GM23338 (cell line): ENCODE measurements at regions not wholly inside any gene's neighbourhood (a gene's known extent, or its start where the extent isn't known, plus 50 kb on each side); places are given as distances from the start of the nearest gene placed in this dataset.

Experiments
- ATAC-seq: fragments of 200-7000 bp; cut with Tn5 transposase; 3 replicates; pipeline ENCODE4 v1.9.1; 2020
- DNase-seq: peaks from one replicate; pipeline ENCODE4 v3.0.0-alpha.2; 2015; ENCODE audit warnings: low spot score
- H2AFZ ChIP-seq: fragments of 200-600 bp; sonication (generic); 2 replicates; pipeline ENCODE4 v1.8.0; 2016; ENCODE audit warnings: antibody characterized with exemption, mild to moderate bottlenecking, moderate library complexity
- H3F3A ChIP-seq: fragments of 200-600 bp; sonication (generic); replicated peaks from 2 replicates; pipeline ENCODE4 v1.8.0; 2017; ENCODE audit warnings: antibody characterized with exemption, mixed run types, low read depth
- H3K27ac ChIP-seq: fragments of 200-600 bp; sonication (generic); 2 replicates; pipeline ENCODE4 v1.6.1; 2016; ENCODE audit warnings: low read depth
- H3K27me3 ChIP-seq: fragments of 200-600 bp; sonication (generic); 2 replicates; pipeline ENCODE4 v1.8.0; 2016; ENCODE audit warnings: mild to moderate bottlenecking, mixed run types, moderate library complexity; ENCODE audit not compliant: insufficient read depth
- H3K36me3 ChIP-seq: fragments of 200-600 bp; sonication (generic); 2 replicates; pipeline ENCODE4 v1.8.0; 2016; ENCODE audit warnings: mild to moderate bottlenecking; ENCODE audit not compliant: insufficient read depth
- H3K4me1 ChIP-seq: fragments of 200-600 bp; sonication (generic); 2 replicates; pipeline ENCODE4 v1.8.0; 2016; ENCODE audit warnings: mild to moderate bottlenecking, moderate library complexity; ENCODE audit not compliant: insufficient read depth
- H3K4me2 ChIP-seq: fragments of 200-600 bp; sonication (generic); 2 replicates; pipeline ENCODE4 v1.7.1; 2017; ENCODE audit warnings: mixed run types
- H3K4me3 ChIP-seq: fragments of 200-600 bp; sonication (generic); 2 replicates; pipeline ENCODE4 v1.6.1; 2016; ENCODE audit warnings: mixed run types
- H3K79me2 ChIP-seq: fragments of 200-600 bp; sonication (generic); replicated peaks from 2 replicates; pipeline ENCODE4 v1.8.0; 2017; ENCODE audit warnings: mild to moderate bottlenecking; ENCODE audit not compliant: insufficient read depth
- H3K9me2 ChIP-seq: fragments of 200-600 bp; sonication (generic); 2 replicates; pipeline ENCODE4 v1.8.0; 2017; ENCODE audit not compliant: insufficient read depth
- H4K20me1 ChIP-seq: fragments of 200-600 bp; sonication (generic); replicated peaks from 2 replicates; pipeline ENCODE4 v1.8.0; 2017; ENCODE audit warnings: mild to moderate bottlenecking; ENCODE audit not compliant: insufficient read depth
- H3K27ac Mint-ChIP-seq: 2 replicates; pipeline ENCODE4 v1.8.0; 2020; ENCODE audit warnings: inconsistent platforms, mild to moderate bottlenecking, moderate library complexity, mixed read lengths
- H3K27me3 Mint-ChIP-seq: 3 replicates; pipeline ENCODE4 v1.8.0; 2022; ENCODE audit warnings: low read depth, mild to moderate bottlenecking, moderate library complexity, mixed read lengths, inconsistent platforms; ENCODE audit not compliant: insufficient read depth, poor library complexity
- H3K36me3 Mint-ChIP-seq: 3 replicates; pipeline ENCODE4 v1.8.0; 2021; ENCODE audit warnings: low read depth, mild to moderate bottlenecking, inconsistent platforms, moderate library complexity, mixed read lengths
- H3K4me1 Mint-ChIP-seq: 3 replicates; pipeline ENCODE4 v1.8.0; 2020; ENCODE audit warnings: mild to moderate bottlenecking, inconsistent platforms, mixed read lengths
- H3K4me3 Mint-ChIP-seq: 3 replicates; pipeline ENCODE4 v1.8.0; 2021; ENCODE audit warnings: moderate library complexity, mild to moderate bottlenecking, inconsistent platforms, mixed read lengths
- H3K9me3 Mint-ChIP-seq: 3 replicates; pipeline ENCODE4 v1.8.0; 2020; ENCODE audit warnings: moderate library complexity, mild to moderate bottlenecking, inconsistent platforms, mixed read lengths
- CREB1 ChIP-seq: fragments of 250-450 bp; sonication (Bioruptor Pico); IDR thresholded peaks from 2 replicates; pipeline ENCODE4 v1.5.0; 2020; ENCODE audit warnings: low read depth, mild to moderate bottlenecking, moderate library complexity
- CTCF ChIP-seq, 2 experiments: fragments of 200-600 bp in 1 of 2; sonication (generic) in 1 of 2; conservative IDR thresholded peaks; 2 replicates each; pipeline versions ENCODE4 v1.5.1 to v1.6.1; 2016 to 2017; ENCODE audit warnings: antibody characterized with exemption in 2 of 2, low read depth in 2 of 2, mild to moderate bottlenecking in 2 of 2, moderate library complexity in 1 of 2
- EZH2 ChIP-seq: fragments of 200-600 bp; sonication (generic); IDR thresholded peaks from one replicate; pipeline ENCODE4 v1.8.0; 2017; ENCODE audit warnings: antibody characterized with exemption, mild to moderate bottlenecking, low read depth; ENCODE audit not compliant: unreplicated experiment
- JUNB ChIP-seq: IDR thresholded peaks from one replicate; pipeline ENCODE4 v1.6.1; 2016; ENCODE audit warnings: antibody characterized with exemption; ENCODE audit not compliant: unreplicated experiment
- POLR2AphosphoS5 ChIP-seq: IDR thresholded peaks from 2 replicates; pipeline ENCODE4 v1.6.1; 2016; ENCODE audit warnings: antibody characterized with exemption, low read depth
- STAT1 ChIP-seq: IDR thresholded peaks from one replicate; pipeline ENCODE4 v1.6.1; 2016; ENCODE audit warnings: antibody characterized with exemption; ENCODE audit not compliant: unreplicated experiment
- ZNF331 ChIP-seq: fragments of 250-450 bp; sonication (Bioruptor Pico); IDR thresholded peaks from 2 replicates; pipeline ENCODE4 v1.5.0; 2020; ENCODE audit warnings: low read depth, mild to moderate bottlenecking, moderate library complexity
- ZNF462 ChIP-seq: fragments of 250-450 bp; sonication (Bioruptor Pico); IDR thresholded peaks from 2 replicates; pipeline ENCODE4 v1.5.0; 2020; ENCODE audit warnings: mild to moderate bottlenecking, moderate library complexity
- TF ChIP-seq, protein P1 (sequence below): IDR thresholded peaks from one replicate; pipeline ENCODE4 v1.6.1; 2018; ENCODE audit warnings: antibody characterized with exemption; ENCODE audit not compliant: unreplicated experiment

DNA sequence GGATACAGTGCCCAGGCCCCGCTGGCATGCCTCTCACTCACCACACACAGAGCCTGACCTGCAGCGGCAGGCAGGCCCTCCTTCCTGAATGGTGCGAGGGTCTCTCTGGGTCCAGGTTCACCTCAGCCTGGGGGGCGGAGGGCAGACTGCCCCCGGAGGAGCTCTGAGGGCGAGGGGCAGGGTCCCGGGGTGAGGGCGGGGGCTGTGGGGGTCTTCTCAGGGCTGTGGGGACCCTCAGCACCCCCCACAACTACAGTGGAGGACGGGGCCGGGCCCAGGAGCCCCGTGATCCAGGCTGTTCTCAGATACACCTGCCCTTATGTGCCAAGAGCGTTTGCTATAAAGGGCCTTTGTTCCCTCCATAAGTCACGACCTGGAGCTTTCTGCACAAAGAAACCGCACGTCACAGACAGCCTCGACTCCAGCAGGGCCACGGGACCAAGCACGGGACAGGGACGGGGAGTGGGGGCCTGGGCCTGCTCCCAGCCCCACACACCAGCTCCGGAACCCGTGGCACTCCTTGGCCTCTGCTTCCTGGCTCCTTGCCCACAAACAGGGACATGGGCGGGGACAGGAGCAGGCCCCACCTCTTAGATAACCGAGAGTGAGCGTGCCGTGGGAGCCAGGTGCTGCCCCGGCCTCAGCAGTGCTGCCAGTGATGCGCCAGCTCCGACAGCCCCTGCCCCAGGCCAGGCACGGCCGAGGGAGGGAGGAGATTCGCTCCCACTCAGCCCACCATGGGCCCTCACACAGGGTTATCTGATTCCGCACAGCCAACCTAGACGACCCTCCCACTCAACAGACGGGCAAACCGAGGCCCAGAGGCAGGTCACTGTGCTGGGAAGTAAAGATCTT, 101.9 kb downstream of the RFLNA start:
- no peak overlapping the region for H3K4me3 ChIP-seq
- no peak overlapping the region for H3K4me2 ChIP-seq
- no peak overlapping the region for H3K27ac ChIP-seq
- H3K27me3 ChIP-seq: no peaks in the 10 kb centered on the region
- no peak for ATAC-seq
- TF ChIP-seq STAT1: no peak
- no peak for TF ChIP-seq POLR2AphosphoS5
- TF ChIP-seq EZH2: no peak
- no peak for TF ChIP-seq ZNF331 (CRISPR knock-in tag)
- TF ChIP-seq JUNB: no peak
- TF ChIP-seq CTCF (conservative IDR thresholded peaks at IDR 0.05; ENCODE audit: low read depth in 2 of 2): no peak
- TF ChIP-seq, protein P1, sequence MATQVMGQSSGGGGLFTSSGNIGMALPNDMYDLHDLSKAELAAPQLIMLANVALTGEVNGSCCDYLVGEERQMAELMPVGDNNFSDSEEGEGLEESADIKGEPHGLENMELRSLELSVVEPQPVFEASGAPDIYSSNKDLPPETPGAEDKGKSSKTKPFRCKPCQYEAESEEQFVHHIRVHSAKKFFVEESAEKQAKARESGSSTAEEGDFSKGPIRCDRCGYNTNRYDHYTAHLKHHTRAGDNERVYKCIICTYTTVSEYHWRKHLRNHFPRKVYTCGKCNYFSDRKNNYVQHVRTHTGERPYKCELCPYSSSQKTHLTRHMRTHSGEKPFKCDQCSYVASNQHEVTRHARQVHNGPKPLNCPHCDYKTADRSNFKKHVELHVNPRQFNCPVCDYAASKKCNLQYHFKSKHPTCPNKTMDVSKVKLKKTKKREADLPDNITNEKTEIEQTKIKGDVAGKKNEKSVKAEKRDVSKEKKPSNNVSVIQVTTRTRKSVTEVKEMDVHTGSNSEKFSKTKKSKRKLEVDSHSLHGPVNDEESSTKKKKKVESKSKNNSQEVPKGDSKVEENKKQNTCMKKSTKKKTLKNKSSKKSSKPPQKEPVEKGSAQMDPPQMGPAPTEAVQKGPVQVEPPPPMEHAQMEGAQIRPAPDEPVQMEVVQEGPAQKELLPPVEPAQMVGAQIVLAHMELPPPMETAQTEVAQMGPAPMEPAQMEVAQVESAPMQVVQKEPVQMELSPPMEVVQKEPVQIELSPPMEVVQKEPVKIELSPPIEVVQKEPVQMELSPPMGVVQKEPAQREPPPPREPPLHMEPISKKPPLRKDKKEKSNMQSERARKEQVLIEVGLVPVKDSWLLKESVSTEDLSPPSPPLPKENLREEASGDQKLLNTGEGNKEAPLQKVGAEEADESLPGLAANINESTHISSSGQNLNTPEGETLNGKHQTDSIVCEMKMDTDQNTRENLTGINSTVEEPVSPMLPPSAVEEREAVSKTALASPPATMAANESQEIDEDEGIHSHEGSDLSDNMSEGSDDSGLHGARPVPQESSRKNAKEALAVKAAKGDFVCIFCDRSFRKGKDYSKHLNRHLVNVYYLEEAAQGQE: no peak
- no peak for DNase-seq
- H4K20me1 ChIP-seq: peaks cover 12% of the 10 kb centered on the region
- Mint-ChIP-seq H3K27me3 (peaks cover 16% of the 10 kb centered on the region), H3K4me3 (no peak overlapping the region), H3K36me3 (peaks cover 47% of the 10 kb centered on the region), H3K27ac (no peak overlapping the region), H3K9me3 (peaks cover 2% of the 10 kb centered on the region), H3K4me1 (peaks cover 18% of the 10 kb centered on the region)
- H3F3A ChIP-seq: 0 out of 2 replicates have a peak, but pooled peaks cover 4% of the 10 kb centered on the region
- peaks cover 5% of the 10 kb centered on the region; the same call in 1 of the 2 replicates for H3K36me3 ChIP-seq
- no peaks in the 10 kb centered on the region for H3K4me1 ChIP-seq
- H3K79me2 ChIP-seq: no peaks in the 10 kb centered on the region
- H3K9me2 ChIP-seq: no peaks in the 10 kb centered on the region
- no peak overlapping the region for H2AFZ ChIP-seq

- H3K4me1 Mint-ChIP-seq: peaks cover 13% of the 10 kb centered on the region; the same call in 2 of the 3 replicates
- Histone ChIP-seq H3K27me3 (no peaks in the 10 kb centered on the region), H3K4me1 (no peaks in the 10 kb centered on the region), H3K4me2 (no peak overlapping the region), H4K20me1 (peaks cover 12% of the 10 kb centered on the region), H2AFZ (no peak overlapping the region), H3K4me3 (no peak overlapping the region), H3F3A (0 out of 2 replicates have a peak, but pooled peaks cover 4% of the 10 kb centered on the region), H3K36me3 (peaks cover 1% of the 10 kb centered on the region; the same call in 1 of the 2 replicates), H3K9me2 (no peaks in the 10 kb centered on the region), H3K27ac (no peak overlapping the region), H3K79me2 (no peaks in the 10 kb centered on the region)
- H3K36me3 Mint-ChIP-seq: peaks cover 43% of the 10 kb centered on the region
- DNase-seq: no peak
- H3K9me3 Mint-ChIP-seq: peaks cover 2% of the 10 kb centered on the region; the same call in 2 of the 3 replicates
- peak overlapping the region; percentile 37 for H3K27ac Mint-ChIP-seq
- no peak overlapping the region; the same call in 2 of the 3 replicates for H3K4me3 Mint-ChIP-seq
- no peak for TF ChIP-seq CREB1 (CRISPR knock-in tag)
- no peak for TF ChIP-seq ZNF462
- TF ChIP-seq JUNB: no peak
- TF ChIP-seq EZH2: no peak
- ATAC-seq: no peak
- peaks cover 16% of the 10 kb centered on the region for H3K27me3 Mint-ChIP-seq
Observed at GRCh38 chr12:124395986-124396385, 101.1 kb downstream of the RFLNA start.
